H9 (cell line): ENCODE measurements at regions not wholly inside any gene's neighbourhood (a gene's known extent, or its start where the extent isn't known, plus 50 kb on each side); places are given as distances from the start of the nearest gene placed in this dataset.

Experiments
- DNase-seq: peaks from one replicate; pipeline ENCODE4 v3.0.0-alpha.2; 2017
- H2AFZ ChIP-seq: one replicate; pipeline ENCODE4 v1.6.1; 2013; ENCODE audit warnings: mild to moderate bottlenecking, low read length, control low read depth, moderate library complexity
- H2AK5ac ChIP-seq: 2 replicates; pipeline ENCODE4 v1.6.1; 2013; ENCODE audit warnings: low read length, control low read depth, mixed read lengths; ENCODE audit not compliant: insufficient read length
- H2BK120ac ChIP-seq: one replicate; pipeline ENCODE4 v1.6.1; 2013; ENCODE audit warnings: low read depth, mild to moderate bottlenecking, low read length, control low read depth, inconsistent platforms; ENCODE audit not compliant: poor library complexity, severe bottlenecking
- H2BK12ac ChIP-seq: 2 replicates; pipeline ENCODE4 v1.6.1; 2013; ENCODE audit warnings: low read length, control low read depth, mixed read lengths, low read depth; ENCODE audit not compliant: insufficient read length
- H2BK15ac ChIP-seq: 2 replicates; pipeline ENCODE4 v1.6.1; 2013; ENCODE audit warnings: low read depth, low read length, control low read depth
- H2BK20ac ChIP-seq: one replicate; pipeline ENCODE4 v1.6.1; 2013; ENCODE audit warnings: low read depth, mild to moderate bottlenecking, low read length, control low read depth, inconsistent platforms; ENCODE audit not compliant: poor library complexity, severe bottlenecking
- H2BK5ac ChIP-seq: 2 replicates; pipeline ENCODE4 v1.6.1; 2013; ENCODE audit warnings: low read length, control low read depth, mixed read lengths; ENCODE audit not compliant: insufficient read length
- H3K14ac ChIP-seq: 2 replicates; pipeline ENCODE4 v1.6.1; 2013; ENCODE audit warnings: low read length, control low read depth; ENCODE audit not compliant: insufficient read depth
- H3K18ac ChIP-seq: 2 replicates; pipeline ENCODE4 v1.6.1; 2013; ENCODE audit warnings: low read depth, mild to moderate bottlenecking, mixed read lengths, low read length, control low read depth; ENCODE audit not compliant: insufficient read length
- H3K23ac ChIP-seq: 2 replicates; pipeline ENCODE4 v1.6.1; 2013; ENCODE audit warnings: low read length, control low read depth, mixed read lengths, low read depth; ENCODE audit not compliant: insufficient read length
- H3K23me2 ChIP-seq: 2 replicates; pipeline ENCODE4 v1.6.1; 2013; ENCODE audit warnings: low read depth, mild to moderate bottlenecking, mixed read lengths, low read length, control low read depth; ENCODE audit not compliant: insufficient read length, poor library complexity, severe bottlenecking
- H3K27ac ChIP-seq: 2 replicates; pipeline ENCODE4 v1.5.1; 2013; ENCODE audit warnings: low read length, control low read depth, mixed read lengths, low read depth; ENCODE audit not compliant: insufficient read length
- H3K27me3 ChIP-seq: 2 replicates; pipeline ENCODE4 v1.6.1; 2013; ENCODE audit warnings: low read length, control low read depth, inconsistent platforms; ENCODE audit not compliant: insufficient read depth
- H3K4ac ChIP-seq: 2 replicates; pipeline ENCODE4 v1.6.1; 2013; ENCODE audit warnings: low read depth, mild to moderate bottlenecking, control low read depth, inconsistent platforms, low read length, moderate library complexity
- H3K4me1 ChIP-seq: 2 replicates; pipeline ENCODE4 v1.6.1; 2013; ENCODE audit warnings: low read length, control low read depth, inconsistent platforms; ENCODE audit not compliant: insufficient read depth
- H3K4me2 ChIP-seq: 2 replicates; pipeline ENCODE4 v1.6.1; 2013; ENCODE audit warnings: low read length, control low read depth, mixed read lengths; ENCODE audit not compliant: insufficient read length, insufficient read depth
- H3K56ac ChIP-seq: 2 replicates; pipeline ENCODE4 v1.6.1; 2013; ENCODE audit warnings: low read depth, mild to moderate bottlenecking, mixed read lengths, low read length, control low read depth; ENCODE audit not compliant: insufficient read length
- H3K79me1 ChIP-seq: 2 replicates; pipeline ENCODE4 v1.6.1; 2013; ENCODE audit warnings: low read depth, mild to moderate bottlenecking, moderate library complexity, low read length, control low read depth, inconsistent platforms; ENCODE audit not compliant: insufficient read depth, poor library complexity, severe bottlenecking
- H3K79me2 ChIP-seq: 2 replicates; pipeline ENCODE4 v1.6.1; 2013; ENCODE audit warnings: low read length, control low read depth, inconsistent platforms; ENCODE audit not compliant: insufficient read depth
- H3K9ac ChIP-seq: 2 replicates; pipeline ENCODE4 v1.6.1; 2013; ENCODE audit warnings: low read length, control low read depth, mixed read lengths; ENCODE audit not compliant: insufficient read length; ENCODE audit errors: extremely low read depth
- H3K9me3 ChIP-seq: one replicate; pipeline ENCODE4 v1.6.1; 2013; ENCODE audit warnings: low read depth, low read length, inconsistent platforms; ENCODE audit not compliant: control insufficient read depth
- H3T11ph ChIP-seq: one replicate; pipeline ENCODE4 v1.6.1; 2013; ENCODE audit warnings: mild to moderate bottlenecking, low read length, control low read depth, inconsistent platforms
- H4K20me1 ChIP-seq: one replicate; pipeline ENCODE4 v1.6.1; 2013; ENCODE audit not compliant: control insufficient read depth, insufficient read length, insufficient read depth
- H4K5ac ChIP-seq: 2 replicates; pipeline ENCODE4 v1.6.1; 2013; ENCODE audit warnings: low read depth, mild to moderate bottlenecking, mixed read lengths, low read length, control low read depth; ENCODE audit not compliant: insufficient read length
- H4K8ac ChIP-seq: replicated peaks from 2 replicates; pipeline ENCODE4 v1.6.1; 2013; ENCODE audit warnings: low read length, control low read depth, mixed read lengths, low read depth; ENCODE audit not compliant: insufficient read length
- H4K91ac ChIP-seq: 2 replicates; pipeline ENCODE4 v1.6.1; 2013; ENCODE audit warnings: low read depth, mild to moderate bottlenecking, moderate library complexity, mixed read lengths, low read length, control low read depth; ENCODE audit not compliant: insufficient read length
- H3K27ac Mint-ChIP-seq, 3 experiments: 2 replicates in 2 of 3; 3 replicates in 1 of 3; pipeline ENCODE4 v1.8.0; 2020 to 2021; ENCODE audit warnings: mixed read lengths in 3 of 3, mild to moderate bottlenecking in 1 of 3, moderate library complexity in 1 of 3
- H3K27me3 Mint-ChIP-seq: 2 replicates; pipeline ENCODE4 v1.8.0; 2021; ENCODE audit warnings: low read depth, mild to moderate bottlenecking, moderate library complexity, mixed read lengths
- H3K36me3 Mint-ChIP-seq, 3 experiments: 2 replicates in 2 of 3; 3 replicates in 1 of 3; pipeline ENCODE4 v1.8.0; 2020 to 2021; ENCODE audit warnings: low read depth in 3 of 3, mixed read lengths in 3 of 3; ENCODE audit not compliant: insufficient read depth in 1 of 3
- H3K4me1 Mint-ChIP-seq, 2 experiments: 2 replicates each; pipeline ENCODE4 v1.8.0; 2020; ENCODE audit warnings: mixed read lengths in 2 of 2
- H3K4me3 Mint-ChIP-seq, 2 experiments: 2 replicates in 1 of 2; 3 replicates in 1 of 2; pipeline ENCODE4 v1.8.0; 2020 to 2021; ENCODE audit warnings: mild to moderate bottlenecking in 2 of 2, mixed read lengths in 2 of 2, moderate library complexity in 1 of 2
- H3K9me3 Mint-ChIP-seq, 2 experiments: 2 replicates in 1 of 2; 3 replicates in 1 of 2; pipeline ENCODE4 v1.8.0; 2020; ENCODE audit warnings: mild to moderate bottlenecking in 2 of 2, mixed read lengths in 2 of 2, moderate library complexity in 1 of 2
- WGBS: extraction: QIAGEN DNeasy Blood & Tissue Kit; methylation state at CpG from one replicate; pipeline ENCODE4 v1.1.7; 2013; ENCODE audit warnings: missing lambda C conversion rate, low lambda C conversion rate, mixed read lengths; ENCODE audit not compliant: insufficient read length; ENCODE audit errors: extremely low coverage; 5-methylcytosine and 5-hydroxymethylcytosine counted together
- TF ChIP-seq, protein P1 (sequence below): fragments of 200-600 bp; sonication (generic); conservative IDR thresholded peaks from 3 replicates; pipeline ENCODE4 v1.8.0; 2021; ENCODE audit warnings: antibody characterized with exemption, mild to moderate bottlenecking

DNA sequence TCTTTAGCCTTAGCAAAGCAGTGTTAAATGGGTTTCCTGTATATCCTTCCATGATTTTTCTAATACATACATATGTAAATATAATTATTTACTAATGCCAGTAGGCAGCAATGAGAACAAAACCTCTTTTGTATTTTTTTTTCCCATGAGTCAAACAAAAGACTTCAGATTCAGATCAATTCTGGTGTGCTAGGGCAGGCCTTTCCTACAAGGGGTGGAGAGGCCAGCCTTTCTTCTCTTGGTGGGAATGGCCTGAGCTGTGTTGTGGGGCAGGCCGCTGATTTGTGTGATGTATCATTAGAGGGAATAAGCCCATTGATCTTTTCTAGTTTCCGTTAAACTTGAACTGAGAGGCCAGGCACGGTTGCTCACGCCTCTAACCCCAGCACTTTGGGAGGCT lies 115.5 kb upstream of the DMRT1 start:
- no peak overlapping the region for H2BK5ac ChIP-seq
- no peak overlapping the region for H2AFZ ChIP-seq
- Mint-ChIP-seq H3K27ac (peak overlapping the region; percentile 71 to 96 (median 81)), H3K4me1 (peaks cover 46 to 56% of the 10 kb centered on the region in 2 experiments), H3K4me3 (peak overlapping the region in 1 of 2 experiments; percentile 16; a peak in 1 of 5 replicates), H3K9me3 (no peaks in the 10 kb centered on the region), H3K36me3 (peaks cover 5 to 9% (median 7%) of the 10 kb centered on the region in 3 experiments; a peak in 5 of 7 replicates), H3K27me3 (no peaks in the 10 kb centered on the region)
- no peak overlapping the region for H3K27ac ChIP-seq
- no peak overlapping the region for H3K56ac ChIP-seq
- H3K9me3 ChIP-seq: no peaks in the 10 kb centered on the region
- H3K4ac ChIP-seq: no peak overlapping the region; the same call in 1 of the 2 replicates
- H3K79me1 ChIP-seq: no peaks in the 10 kb centered on the region
- H4K8ac ChIP-seq: no peak overlapping the region
- no peak overlapping the region for H2BK120ac ChIP-seq
- peak overlapping the region; percentile 92 for H2BK20ac ChIP-seq
- WGBS: no CpG with 5 or more reads among the region's 4 CpGs
- no peak overlapping the region for H2AK5ac ChIP-seq
- no peaks in the 10 kb centered on the region for H4K20me1 ChIP-seq
- no peak overlapping the region for H3T11ph ChIP-seq
- no peak overlapping the region for H4K5ac ChIP-seq
- H3K79me2 ChIP-seq: no peaks in the 10 kb centered on the region; the same call in 1 of the 2 replicates
- H3K4me2 ChIP-seq: no peak overlapping the region
- no peak overlapping the region for H3K14ac ChIP-seq
- H3K23ac ChIP-seq: no peak overlapping the region
- no peak overlapping the region for H2BK15ac ChIP-seq
- no peaks in the 10 kb centered on the region for H3K27me3 ChIP-seq
- H2BK12ac ChIP-seq: no peak overlapping the region
- TF ChIP-seq, protein P1, sequence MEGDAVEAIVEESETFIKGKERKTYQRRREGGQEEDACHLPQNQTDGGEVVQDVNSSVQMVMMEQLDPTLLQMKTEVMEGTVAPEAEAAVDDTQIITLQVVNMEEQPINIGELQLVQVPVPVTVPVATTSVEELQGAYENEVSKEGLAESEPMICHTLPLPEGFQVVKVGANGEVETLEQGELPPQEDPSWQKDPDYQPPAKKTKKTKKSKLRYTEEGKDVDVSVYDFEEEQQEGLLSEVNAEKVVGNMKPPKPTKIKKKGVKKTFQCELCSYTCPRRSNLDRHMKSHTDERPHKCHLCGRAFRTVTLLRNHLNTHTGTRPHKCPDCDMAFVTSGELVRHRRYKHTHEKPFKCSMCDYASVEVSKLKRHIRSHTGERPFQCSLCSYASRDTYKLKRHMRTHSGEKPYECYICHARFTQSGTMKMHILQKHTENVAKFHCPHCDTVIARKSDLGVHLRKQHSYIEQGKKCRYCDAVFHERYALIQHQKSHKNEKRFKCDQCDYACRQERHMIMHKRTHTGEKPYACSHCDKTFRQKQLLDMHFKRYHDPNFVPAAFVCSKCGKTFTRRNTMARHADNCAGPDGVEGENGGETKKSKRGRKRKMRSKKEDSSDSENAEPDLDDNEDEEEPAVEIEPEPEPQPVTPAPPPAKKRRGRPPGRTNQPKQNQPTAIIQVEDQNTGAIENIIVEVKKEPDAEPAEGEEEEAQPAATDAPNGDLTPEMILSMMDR: no peak
- no peak overlapping the region for H3K9ac ChIP-seq
- peaks cover 6% of the 10 kb centered on the region; the same call in 1 of the 2 replicates for H3K4me1 ChIP-seq
- H3K18ac ChIP-seq: no peak overlapping the region
- no peak overlapping the region for H4K91ac ChIP-seq
- H3K23me2 ChIP-seq: no peaks in the 10 kb centered on the region
- DNase-seq: no peak
